ENCODE measurements at regions not wholly inside any gene's neighbourhood (a gene's known extent, or its start where the extent isn't known, plus 50 kb on each side); places are given as distances from the start of the nearest gene placed in this dataset.

DNA sequence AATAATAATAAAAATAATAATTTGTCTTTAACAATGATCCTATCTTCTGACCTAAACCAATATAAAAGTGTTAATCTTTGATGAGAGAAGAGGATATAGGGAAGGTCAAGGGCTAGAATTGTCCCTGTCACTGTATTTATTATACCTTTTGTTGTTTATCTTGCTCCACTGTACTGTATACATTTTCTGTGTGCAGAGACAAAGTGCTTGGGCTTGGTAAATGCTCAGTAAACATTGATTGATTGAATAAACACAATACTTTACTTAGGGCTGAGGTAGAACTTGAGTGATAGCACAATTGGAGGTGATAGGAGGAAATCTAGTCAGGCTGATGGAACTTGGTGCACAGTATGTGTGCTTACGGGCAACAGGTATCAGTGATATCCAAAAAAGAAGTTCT lies 161.2 kb downstream of the ARRDC3 start:
- ChIA-PET CTCF (interaction anchor here (1.9 to 2.6 kb wide), 2 partner anchors 163 to 198 kb away, joined by 8 to 12 read pairs; no protein-coding TSS in a partner anchor), POLR2A (no interaction called here)

DNA sequence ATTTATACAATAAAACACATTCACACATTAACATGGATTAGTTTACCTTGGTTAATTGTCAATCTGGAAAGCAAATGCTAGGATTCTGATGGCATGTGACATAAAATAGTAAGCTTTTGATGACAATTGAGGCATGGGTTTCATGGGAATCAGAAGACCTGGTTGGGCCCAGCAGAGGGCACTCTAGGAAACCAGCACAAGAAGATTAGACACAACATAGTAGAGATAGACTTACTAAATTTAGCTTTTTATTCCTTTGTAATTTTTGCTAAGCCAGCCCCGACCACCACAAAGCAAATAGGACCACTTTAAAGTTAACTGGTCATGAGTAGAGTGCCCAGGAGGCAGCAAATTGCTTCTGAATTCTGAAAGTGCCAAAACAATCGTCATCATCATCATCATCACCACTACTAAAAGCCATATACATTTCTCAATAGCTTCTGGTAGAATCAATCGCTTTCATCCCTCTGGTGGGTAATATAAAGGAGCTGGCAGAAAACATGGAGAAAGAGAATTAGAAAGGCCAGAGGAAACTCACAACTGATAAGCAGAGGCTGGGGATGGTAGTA lies 163.2 kb downstream of the ARRDC3 start:
- ChIA-PET CTCF (interaction anchor here (0.7 to 4.1 kb wide), 12 partner anchors 8 to 199 kb away, joined by 3 to 38 read pairs (median 3); partner anchors contain the start of gene ARRDC3), POLR2A (interaction anchor here (0.8 kb wide), 1 partner anchor 167 kb away, joined by 5 read pairs; no protein-coding TSS in a partner anchor)

DNA sequence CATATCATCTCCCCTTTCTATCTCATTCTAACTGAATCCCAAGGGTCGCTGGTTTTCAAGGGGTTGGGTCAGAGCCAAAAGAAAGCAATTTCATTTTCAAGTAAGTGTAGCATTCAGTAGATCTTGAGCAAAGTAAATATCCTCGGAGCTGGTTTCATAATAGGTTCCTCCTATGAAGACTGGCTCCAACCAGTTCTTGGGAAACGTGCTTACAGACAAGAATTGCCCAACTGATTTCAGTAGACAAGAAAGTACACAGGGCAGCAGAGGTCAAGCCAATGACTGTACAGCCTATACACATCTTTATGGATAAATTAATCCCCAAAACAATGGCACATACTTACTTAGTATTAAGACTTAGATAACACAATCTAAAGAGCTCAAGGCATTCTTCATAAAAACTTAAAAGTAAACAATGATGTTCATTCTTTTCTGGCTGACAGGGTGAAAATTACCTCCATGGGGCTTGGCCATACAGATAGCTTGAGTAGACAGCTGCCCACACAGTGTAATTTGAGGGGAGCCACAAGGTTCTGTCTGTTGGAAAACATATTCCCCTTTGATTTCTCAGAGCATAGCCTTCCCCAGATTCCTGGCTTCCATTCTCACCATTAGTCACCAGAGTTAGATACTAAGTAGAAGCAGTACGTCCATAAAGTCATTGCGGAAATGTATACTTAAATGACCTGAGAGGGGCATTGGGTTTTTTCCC lies 163.9 kb downstream of the ARRDC3 start:
- ChIA-PET CTCF (interaction anchor here (0.7 to 4.1 kb wide), 12 partner anchors 8 to 200 kb away, joined by 3 to 38 read pairs (median 3); partner anchors contain the start of gene ARRDC3), POLR2A (interaction anchor here (0.8 kb wide), 1 partner anchor 168 kb away, joined by 5 read pairs; no protein-coding TSS in a partner anchor)

DNA sequence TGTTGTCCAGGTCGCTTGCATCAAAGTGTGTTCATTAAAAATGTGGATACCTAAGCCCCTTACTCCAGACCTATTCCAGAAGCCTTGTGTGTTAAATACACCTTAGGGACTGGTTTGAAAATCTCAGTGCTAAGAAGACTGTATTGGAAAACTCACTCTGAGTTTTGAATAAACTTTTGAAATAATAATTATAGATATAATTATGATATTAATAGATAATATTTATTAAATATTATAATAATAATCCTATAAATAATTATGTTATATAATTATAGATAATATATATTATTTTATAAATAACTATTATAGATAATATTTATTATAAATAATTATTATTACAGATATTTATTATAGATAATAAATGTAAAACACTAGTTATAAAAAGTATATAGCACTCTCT lies 165.3 kb downstream of the ARRDC3 start:
- POLR2A ChIA-PET: no interaction called here
- CTCF ChIA-PET: interaction anchor here (3.0 to 4.1 kb wide), 2 partner anchors 168 to 202 kb away, joined by 9 to 38 read pairs; no protein-coding TSS in a partner anchor

DNA sequence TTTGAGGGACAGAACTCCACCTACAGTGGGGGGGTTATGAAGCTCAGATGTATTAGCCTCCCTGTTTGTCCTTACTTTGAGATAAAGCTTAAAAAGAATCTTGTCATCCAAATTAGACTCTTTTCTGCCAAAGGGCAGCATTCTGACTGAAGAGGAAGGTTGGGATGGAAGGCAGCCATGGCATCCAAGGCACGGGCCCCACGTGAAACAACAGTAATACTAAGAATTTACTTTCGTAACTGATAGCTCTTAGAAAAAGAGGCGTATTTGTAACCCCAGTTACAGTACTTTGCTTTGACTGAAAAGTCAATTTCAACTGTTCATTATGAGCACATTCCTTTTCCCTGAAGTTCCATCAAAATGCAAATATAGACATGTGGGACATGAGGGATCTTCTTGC lies 168.5 kb downstream of the ARRDC3 start:
- ChIA-PET CTCF (interaction anchor here (1.5 kb wide), 1 partner anchor 11 kb away, joined by 3 read pairs; no protein-coding TSS in a partner anchor), POLR2A (no interaction called here)

All from activated CD8-positive, alpha-beta memory T cell treated with anti-CD3 and anti-CD28 coated beads for 36 hours (primary cell).